Hepatocyte (in vitro differentiated cells): ENCODE measurements at regions not wholly inside any gene's neighbourhood (a gene's known extent, or its start where the extent isn't known, plus 50 kb on each side); places are given as distances from the start of the nearest gene placed in this dataset.

Experiments used
- DNase-seq: peaks from one replicate; pipeline ENCODE4 v3.0.0-alpha.2; 2016; ENCODE audit warnings: low spot score
- H2AFZ ChIP-seq: fragments of 200-600 bp; sonication (generic); 2 replicates; pipeline ENCODE4 v1.6.0; 2016; ENCODE audit warnings: antibody characterized with exemption, mild to moderate bottlenecking
- H3K27ac ChIP-seq: fragments of 200-600 bp; sonication (generic); 2 replicates; pipeline ENCODE4 v1.5.1; 2016; ENCODE audit warnings: mild to moderate bottlenecking
- H3K27me3 ChIP-seq: fragments of 200-600 bp; sonication (generic); 2 replicates; pipeline ENCODE4 v1.6.1; 2016
- H3K36me3 ChIP-seq: fragments of 200-600 bp; sonication (generic); replicated peaks from 2 replicates; pipeline ENCODE4 v1.5.1; 2016; ENCODE audit warnings: low read depth; ENCODE audit not compliant: insufficient read depth
- H3K4me1 ChIP-seq: fragments of 200-600 bp; sonication (generic); 2 replicates; pipeline ENCODE4 v1.5.1; 2016; ENCODE audit warnings: mild to moderate bottlenecking, moderate library complexity; ENCODE audit not compliant: insufficient read depth
- H3K4me2 ChIP-seq: fragments of 200-600 bp; sonication (generic); 2 replicates; pipeline ENCODE4 v1.6.0; 2016
- H3K4me3 ChIP-seq: fragments of 200-600 bp; sonication (generic); 2 replicates; pipeline ENCODE4 v1.5.1; 2016; ENCODE audit warnings: mild to moderate bottlenecking
- H3K79me2 ChIP-seq: fragments of 200-600 bp; sonication (generic); 2 replicates; pipeline ENCODE4 v1.6.0; 2017; ENCODE audit warnings: mild to moderate bottlenecking
- H3K9me2 ChIP-seq: fragments of 200-600 bp; sonication (generic); replicated peaks from 2 replicates; pipeline ENCODE4 v1.6.0; 2017; ENCODE audit warnings: mild to moderate bottlenecking; ENCODE audit not compliant: insufficient read depth
- H3K9me3 ChIP-seq: fragments of 200-600 bp; sonication (generic); 2 replicates; pipeline ENCODE4 v1.5.1; 2016; ENCODE audit warnings: low read depth, mild to moderate bottlenecking
- H4K20me1 ChIP-seq: fragments of 200-600 bp; sonication (generic); 2 replicates; pipeline ENCODE4 v1.6.0; 2016; ENCODE audit warnings: mild to moderate bottlenecking; ENCODE audit not compliant: insufficient read depth, poor library complexity, severe bottlenecking
- EZH2 ChIP-seq: fragments of 200-600 bp; sonication (generic); IDR thresholded peaks from 2 replicates; pipeline ENCODE4 v1.6.1; 2016; ENCODE audit warnings: antibody characterized with exemption, mild to moderate bottlenecking, borderline replicate concordance
- EZH2phosphoT487 ChIP-seq: fragments of 200-600 bp; sonication (generic); IDR thresholded peaks from one replicate; pipeline ENCODE4 v1.6.1; 2018; ENCODE audit warnings: antibody characterized with exemption, mild to moderate bottlenecking, low read depth, moderate library complexity; ENCODE audit not compliant: unreplicated experiment, severe bottlenecking
- WGBS: methylation state at CpG from one replicate; pipeline ENCODE4 v1.1.6; 2016; ENCODE audit warnings: low lambda C conversion rate; ENCODE audit errors: missing lambda C conversion rate; 5-methylcytosine and 5-hydroxymethylcytosine counted together
- TF ChIP-seq, protein P1 (sequence below): fragments of 200-600 bp; sonication (generic); IDR thresholded peaks from 2 replicates; pipeline ENCODE4 v1.5.1; 2016; ENCODE audit warnings: antibody characterized with exemption, mild to moderate bottlenecking; ENCODE audit not compliant: poor library complexity

DNA sequence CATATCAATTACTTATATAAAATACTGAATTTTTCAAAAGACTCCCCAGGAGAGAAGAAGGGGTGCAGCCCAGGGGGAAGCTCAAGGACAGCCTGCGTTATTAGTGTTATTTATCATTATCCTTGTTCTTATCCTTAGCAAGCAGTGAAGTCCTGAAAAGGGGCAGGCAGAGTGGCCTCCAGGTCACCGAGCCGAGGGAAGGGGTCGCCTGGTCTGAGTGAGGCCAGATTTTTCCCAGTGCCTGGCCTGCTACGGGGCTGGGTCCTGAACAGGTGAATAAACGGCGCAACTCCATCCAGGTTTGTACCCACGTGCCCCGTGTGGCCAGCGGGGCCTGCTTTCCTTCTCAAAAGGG lies 123.7 kb downstream of the BRD1 start:
- Histone ChIP-seq H3K9me2 (no peaks in the 10 kb centered on the region), H3K4me3 (no peak overlapping the region), H2AFZ (no peak overlapping the region), H3K27me3 (no peaks in the 10 kb centered on the region), H3K4me1 (no peaks in the 10 kb centered on the region), H3K9me3 (no peaks in the 10 kb centered on the region), H3K36me3 (no peaks in the 10 kb centered on the region), H3K4me2 (no peak overlapping the region), H4K20me1 (no peaks in the 10 kb centered on the region), H3K79me2 (no peaks in the 10 kb centered on the region), H3K27ac (no peak overlapping the region)
- 80% methylated on average over 10 of the region's 10 CpGs for WGBS
- DNase-seq: no peak
- TF ChIP-seq EZH2 (no peak), EZH2phosphoT487 (no peak)
- TF ChIP-seq, protein P1, sequence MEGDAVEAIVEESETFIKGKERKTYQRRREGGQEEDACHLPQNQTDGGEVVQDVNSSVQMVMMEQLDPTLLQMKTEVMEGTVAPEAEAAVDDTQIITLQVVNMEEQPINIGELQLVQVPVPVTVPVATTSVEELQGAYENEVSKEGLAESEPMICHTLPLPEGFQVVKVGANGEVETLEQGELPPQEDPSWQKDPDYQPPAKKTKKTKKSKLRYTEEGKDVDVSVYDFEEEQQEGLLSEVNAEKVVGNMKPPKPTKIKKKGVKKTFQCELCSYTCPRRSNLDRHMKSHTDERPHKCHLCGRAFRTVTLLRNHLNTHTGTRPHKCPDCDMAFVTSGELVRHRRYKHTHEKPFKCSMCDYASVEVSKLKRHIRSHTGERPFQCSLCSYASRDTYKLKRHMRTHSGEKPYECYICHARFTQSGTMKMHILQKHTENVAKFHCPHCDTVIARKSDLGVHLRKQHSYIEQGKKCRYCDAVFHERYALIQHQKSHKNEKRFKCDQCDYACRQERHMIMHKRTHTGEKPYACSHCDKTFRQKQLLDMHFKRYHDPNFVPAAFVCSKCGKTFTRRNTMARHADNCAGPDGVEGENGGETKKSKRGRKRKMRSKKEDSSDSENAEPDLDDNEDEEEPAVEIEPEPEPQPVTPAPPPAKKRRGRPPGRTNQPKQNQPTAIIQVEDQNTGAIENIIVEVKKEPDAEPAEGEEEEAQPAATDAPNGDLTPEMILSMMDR: no peak

DNA sequence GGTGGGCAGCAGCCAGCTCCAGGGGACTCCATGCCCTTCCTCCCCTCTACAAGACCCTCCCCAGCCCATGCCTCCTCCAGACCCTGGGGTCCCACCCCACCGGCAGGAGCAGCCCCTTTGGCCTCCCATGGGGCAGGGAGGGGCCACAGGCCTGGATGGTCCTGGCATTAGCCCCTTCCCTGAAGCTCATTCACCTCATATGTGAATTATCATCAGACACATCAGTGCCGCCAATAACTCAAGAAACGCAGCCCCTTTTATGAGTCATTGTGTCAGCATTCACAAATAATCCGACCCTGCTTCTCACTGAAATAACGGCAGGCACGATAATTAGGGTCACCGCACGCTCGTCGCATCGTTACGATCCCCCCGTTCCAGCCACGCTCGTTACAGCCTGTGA lies 124.2 kb downstream of the BRD1 start:
- H2AFZ ChIP-seq: no peak overlapping the region
- no peak for DNase-seq
- H4K20me1 ChIP-seq: no peaks in the 10 kb centered on the region
- H3K9me2 ChIP-seq: no peaks in the 10 kb centered on the region
- H3K9me3 ChIP-seq: no peaks in the 10 kb centered on the region
- H3K36me3 ChIP-seq: no peaks in the 10 kb centered on the region
- TF ChIP-seq EZH2phosphoT487 (no peak), EZH2 (no peak)
- TF ChIP-seq, protein P1: no peak
- H3K79me2 ChIP-seq: no peaks in the 10 kb centered on the region
- no peaks in the 10 kb centered on the region for H3K4me1 ChIP-seq
- no peaks in the 10 kb centered on the region for H3K27me3 ChIP-seq
- H3K4me3 ChIP-seq: no peak overlapping the region
- WGBS: 74% methylated on average over 15 of the region's 15 CpGs
- H3K27ac ChIP-seq: no peak overlapping the region
- H3K4me2 ChIP-seq: no peak overlapping the region

DNA sequence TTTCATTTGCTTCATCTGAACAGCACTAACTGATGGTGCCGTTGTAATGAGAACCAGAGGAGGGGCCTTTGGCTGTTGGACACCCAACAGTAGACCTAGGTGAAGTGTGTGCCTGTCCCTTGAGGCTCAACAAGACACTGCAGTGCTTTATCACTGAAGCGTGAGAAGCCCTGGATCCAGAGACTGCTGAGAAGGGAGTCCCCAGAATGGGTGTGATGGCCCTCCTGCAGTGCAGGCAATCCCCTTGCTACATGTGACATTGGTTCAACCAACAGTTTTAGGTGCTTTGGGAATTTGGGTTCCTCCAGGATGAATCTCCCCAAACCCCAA lies 125.6 kb downstream of the BRD1 start:
- DNase-seq: no peak
- Histone ChIP-seq H3K27ac (no peak overlapping the region), H3K36me3 (no peaks in the 10 kb centered on the region), H3K9me2 (no peaks in the 10 kb centered on the region), H3K79me2 (no peaks in the 10 kb centered on the region), H3K4me2 (no peak overlapping the region), H3K27me3 (no peaks in the 10 kb centered on the region), H3K4me3 (no peak overlapping the region), H3K4me1 (no peaks in the 10 kb centered on the region), H3K9me3 (no peaks in the 10 kb centered on the region), H2AFZ (no peak overlapping the region), H4K20me1 (no peaks in the 10 kb centered on the region)
- TF ChIP-seq EZH2phosphoT487 (no peak), EZH2 (no peak)
- TF ChIP-seq, protein P1: no peak
- WGBS: 79% methylated on average over 2 of the region's 2 CpGs

DNA sequence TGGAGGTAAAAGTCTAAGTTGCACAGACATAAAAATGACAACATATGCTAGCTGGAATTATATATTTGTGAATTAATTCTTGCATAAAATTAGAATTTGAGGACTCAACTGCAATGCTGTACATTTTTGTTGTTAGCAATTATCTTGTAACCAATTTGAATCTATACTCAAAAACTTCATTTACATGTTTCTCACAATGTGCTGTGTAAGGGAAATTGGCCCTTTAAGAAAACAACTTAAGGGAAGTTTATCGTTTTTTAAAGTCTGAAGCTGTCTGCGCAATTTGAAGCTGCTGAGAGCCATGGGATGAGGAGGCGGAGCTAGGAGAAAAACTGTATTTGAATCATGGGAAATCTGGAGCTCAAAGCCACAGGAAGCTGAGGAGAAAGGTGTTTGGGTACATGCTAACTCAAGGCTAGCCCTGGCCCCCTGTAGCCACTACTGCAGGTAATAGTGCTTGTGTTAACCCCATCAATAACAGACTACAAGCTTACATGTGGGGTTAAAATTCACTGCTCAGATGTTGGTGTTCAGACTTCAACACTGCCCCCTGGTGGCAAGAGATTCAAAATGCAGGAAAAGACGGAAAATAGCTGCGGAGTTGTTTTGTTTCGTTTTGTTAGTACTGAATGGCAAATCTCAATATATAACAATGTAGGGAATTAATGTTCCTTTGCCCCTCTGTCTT lies 126.1 kb downstream of the BRD1 start:
- Histone ChIP-seq H4K20me1 (no peaks in the 10 kb centered on the region), H3K79me2 (no peaks in the 10 kb centered on the region), H3K4me1 (no peaks in the 10 kb centered on the region), H3K4me2 (no peak overlapping the region), H3K4me3 (no peak overlapping the region), H3K36me3 (no peaks in the 10 kb centered on the region), H3K9me3 (no peaks in the 10 kb centered on the region), H3K27ac (no peak overlapping the region), H3K9me2 (no peaks in the 10 kb centered on the region), H3K27me3 (no peaks in the 10 kb centered on the region), H2AFZ (no peak overlapping the region)
- 88% methylated on average over 6 of the region's 6 CpGs for WGBS
- TF ChIP-seq EZH2 (no peak), EZH2phosphoT487 (no peak)
- TF ChIP-seq, protein P1: peak; percentile 20
- no peak for DNase-seq
